GM12865 (cell line): ENCODE measurements at regions not wholly inside any gene's neighbourhood (a gene's known extent, or its start where the extent isn't known, plus 50 kb on each side); places are given as distances from the start of the nearest gene placed in this dataset.

Experiments
- DNase-seq: peaks from one replicate; pipeline ENCODE4 v3.0.0; 2010; ENCODE audit warnings: low read depth
- H3K4me3 ChIP-seq: 2 replicates; pipeline ENCODE4 v1.5.1; 2011; ENCODE audit warnings: mild to moderate bottlenecking, low read depth, low read length, control low read depth
- TF ChIP-seq, protein P1 (sequence below): IDR thresholded peaks from 2 replicates; pipeline ENCODE4 v1.5.1; 2011; ENCODE audit warnings: low read length, control low read depth, low read depth, inconsistent platforms; ENCODE audit not compliant: insufficient read depth; ENCODE audit errors: missing control alignments

DNA sequence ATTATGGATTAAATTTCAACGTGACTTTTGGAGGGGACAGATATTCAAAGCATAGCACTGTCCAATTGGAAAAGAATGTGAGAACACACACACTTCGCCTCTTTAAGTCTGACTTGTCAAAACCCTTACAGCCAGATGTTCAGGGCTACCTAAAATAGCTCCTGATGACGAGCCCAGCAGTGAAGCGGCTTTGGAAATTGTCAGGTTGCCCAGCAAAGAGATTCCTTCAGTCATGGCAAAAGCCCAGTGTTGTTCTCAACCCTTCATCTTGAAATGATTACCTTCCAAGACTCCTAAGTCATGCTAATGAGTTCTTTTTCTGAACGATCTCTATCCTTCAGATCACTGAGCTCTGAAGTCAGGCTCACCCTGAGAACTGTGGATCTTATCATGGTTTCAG is 436.6 kb downstream of the LRATD1 start:
- H3K4me3 ChIP-seq: no peak overlapping the region
- TF ChIP-seq, protein P1, sequence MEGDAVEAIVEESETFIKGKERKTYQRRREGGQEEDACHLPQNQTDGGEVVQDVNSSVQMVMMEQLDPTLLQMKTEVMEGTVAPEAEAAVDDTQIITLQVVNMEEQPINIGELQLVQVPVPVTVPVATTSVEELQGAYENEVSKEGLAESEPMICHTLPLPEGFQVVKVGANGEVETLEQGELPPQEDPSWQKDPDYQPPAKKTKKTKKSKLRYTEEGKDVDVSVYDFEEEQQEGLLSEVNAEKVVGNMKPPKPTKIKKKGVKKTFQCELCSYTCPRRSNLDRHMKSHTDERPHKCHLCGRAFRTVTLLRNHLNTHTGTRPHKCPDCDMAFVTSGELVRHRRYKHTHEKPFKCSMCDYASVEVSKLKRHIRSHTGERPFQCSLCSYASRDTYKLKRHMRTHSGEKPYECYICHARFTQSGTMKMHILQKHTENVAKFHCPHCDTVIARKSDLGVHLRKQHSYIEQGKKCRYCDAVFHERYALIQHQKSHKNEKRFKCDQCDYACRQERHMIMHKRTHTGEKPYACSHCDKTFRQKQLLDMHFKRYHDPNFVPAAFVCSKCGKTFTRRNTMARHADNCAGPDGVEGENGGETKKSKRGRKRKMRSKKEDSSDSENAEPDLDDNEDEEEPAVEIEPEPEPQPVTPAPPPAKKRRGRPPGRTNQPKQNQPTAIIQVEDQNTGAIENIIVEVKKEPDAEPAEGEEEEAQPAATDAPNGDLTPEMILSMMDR: no peak
- no peak for DNase-seq

DNA sequence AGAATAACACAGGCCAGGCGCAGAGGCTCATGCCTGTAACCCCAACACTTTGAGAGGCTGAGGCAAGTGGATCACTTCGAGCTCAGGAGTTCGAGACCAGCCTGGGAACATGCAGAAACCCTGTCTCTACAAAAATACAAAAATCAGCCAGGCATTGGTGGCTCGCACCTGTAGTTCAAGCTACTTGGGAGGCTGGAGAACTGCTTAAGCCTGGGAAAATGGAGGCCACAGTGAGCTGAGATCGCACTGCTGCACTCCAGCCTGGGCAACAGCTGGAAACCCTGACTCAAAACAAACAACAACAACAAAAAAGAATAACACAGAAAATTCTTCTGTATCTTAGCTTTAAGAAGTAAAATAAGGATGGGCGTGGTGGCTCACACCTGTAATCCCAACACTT is 440.3 kb downstream of the LRATD1 start:
- TF ChIP-seq, protein P1: no peak
- DNase-seq: no peak
- no peak overlapping the region for H3K4me3 ChIP-seq

- DNase-seq: no peak
- TF ChIP-seq, protein P1: no peak
- H3K4me3 ChIP-seq: no peak overlapping the region
Observed at GRCh38 chr2:15073664-15074063, 441.1 kb downstream of the LRATD1 start.

DNA sequence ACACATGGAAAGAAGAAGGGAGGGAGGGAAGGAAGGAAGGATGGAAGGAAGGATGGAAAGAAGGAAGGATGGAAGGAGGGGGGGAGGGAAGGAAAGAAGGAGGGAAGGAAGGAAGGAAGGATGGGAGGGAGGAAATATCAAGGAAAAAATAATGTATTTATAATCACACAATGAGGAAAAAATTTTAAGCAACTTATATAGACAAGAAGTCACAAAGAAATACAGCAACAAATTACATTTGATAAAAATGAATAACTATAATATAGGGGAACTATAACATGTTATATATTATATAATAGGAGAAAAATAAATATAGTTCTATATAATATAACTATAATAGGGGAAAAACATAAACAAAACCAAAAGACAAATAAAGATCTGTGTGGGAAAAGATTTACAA is 441.8 kb downstream of the LRATD1 start:
- H3K4me3 ChIP-seq: no peak overlapping the region
- DNase-seq: no peak
- TF ChIP-seq, protein P1: no peak

DNA sequence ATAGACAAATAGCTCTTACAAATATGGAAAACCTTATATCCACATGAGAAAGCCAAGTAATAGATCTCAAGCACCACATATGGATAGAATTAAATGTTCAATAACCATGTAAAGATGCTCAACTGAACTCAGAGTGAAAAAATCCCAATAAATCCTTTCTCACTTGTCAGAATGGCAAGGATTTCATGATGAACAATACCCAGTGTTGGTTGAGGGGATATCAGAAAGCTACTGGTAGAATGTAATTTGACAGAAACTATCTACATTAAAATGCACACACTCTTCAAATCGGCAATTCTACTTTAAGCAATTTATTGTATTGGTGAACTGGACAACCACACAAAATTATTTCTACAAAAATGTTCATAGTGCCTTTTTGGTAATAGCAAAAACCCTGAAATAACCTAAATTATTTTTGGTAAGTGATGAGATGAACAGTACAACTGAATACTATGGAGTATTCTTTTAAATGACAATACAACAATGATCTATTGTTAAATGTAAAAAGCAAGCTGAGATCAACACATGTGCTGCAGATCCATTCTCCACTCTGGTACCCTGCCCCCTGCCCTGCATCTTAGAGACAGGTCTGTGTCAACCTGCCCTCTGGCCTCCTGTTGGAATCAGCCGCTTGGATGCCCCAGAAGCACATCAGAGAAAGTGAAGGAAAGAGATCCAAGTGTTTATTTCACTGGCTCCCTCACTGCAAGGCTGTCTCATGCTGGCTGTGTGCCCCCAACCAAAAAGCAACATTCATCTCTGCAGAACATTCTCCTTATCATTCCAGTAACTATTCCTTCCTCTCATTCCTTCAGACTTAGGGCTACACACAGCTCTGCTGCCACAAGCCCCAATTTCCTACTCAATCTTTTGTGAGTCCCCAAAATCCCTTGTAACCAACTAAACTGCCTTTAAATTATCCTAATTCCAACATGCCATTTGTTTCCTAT is 442.5 kb downstream of the LRATD1 start:
- no peak for DNase-seq
- TF ChIP-seq, protein P1: no peak
- no peak overlapping the region for H3K4me3 ChIP-seq

DNA sequence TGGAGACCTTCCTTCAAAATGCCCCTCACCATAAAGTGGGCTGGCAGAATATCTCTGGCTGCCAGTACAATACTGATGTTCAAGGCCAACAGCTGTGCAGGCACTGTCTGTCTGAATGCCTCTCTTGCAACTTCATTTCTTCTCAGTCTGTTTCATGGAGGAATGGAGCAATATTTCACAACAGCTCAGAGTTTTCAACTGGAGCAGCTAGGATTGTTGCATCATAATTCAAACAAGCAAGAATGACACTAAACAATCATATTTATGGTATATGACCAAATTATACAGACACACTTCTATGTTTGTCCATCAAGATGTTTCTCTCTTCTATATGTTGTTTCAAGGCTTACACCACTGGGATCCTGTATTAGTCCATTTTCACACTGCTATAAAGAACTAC is 444.2 kb downstream of the LRATD1 start:
- DNase-seq: no peak

More for the DNA sequence above, 444.2 kb downstream of the LRATD1 start:
- no peak overlapping the region for H3K4me3 ChIP-seq
- TF ChIP-seq, protein P1: no peak
